ENCODE measurements at regions not wholly inside any gene's neighbourhood (a gene's known extent, or its start where the extent isn't known, plus 50 kb on each side); places are given as distances from the start of the nearest gene placed in this dataset.

GRCh38 chr9:115369322-115369957, 251.5 kb upstream of the TNC start:
- no peak overlapping the region for H3K27ac ChIP-seq (ENCODE audit: low read depth, low read length)
- H3K36me3 ChIP-seq (ENCODE audit: insufficient read depth, low read length) = no peaks in the 10 kb centered on the region
- H3K4me3 ChIP-seq (ENCODE audit: low read length) = no peak overlapping the region
- H3K9me3 ChIP-seq (ENCODE audit: insufficient read depth, low read depth, low read length) = no peaks in the 10 kb centered on the region
- H3K27me3 ChIP-seq (ENCODE audit: insufficient read depth, low read length) = no peaks in the 10 kb centered on the region
- no peak overlapping the region for H3K9ac ChIP-seq (ENCODE audit: low read depth, low read length)
- no peaks in the 10 kb centered on the region for H3K4me1 ChIP-seq (ENCODE audit: insufficient read depth, low read length)
- 92% methylated on average over 5 of the region's 5 CpGs for WGBS

GRCh38 chr9:115373000-115373709, 255.2 kb upstream of the TNC start:
- H3K27ac ChIP-seq (ENCODE audit: low read depth, low read length) = no peak overlapping the region
- 85% methylated on average over 6 of the region's 6 CpGs for WGBS
- H3K27me3 ChIP-seq (ENCODE audit: insufficient read depth, low read length) = no peaks in the 10 kb centered on the region
- H3K4me3 ChIP-seq (ENCODE audit: low read length) = no peak overlapping the region
- H3K9ac ChIP-seq (ENCODE audit: low read depth, low read length) = no peak overlapping the region
- no peaks in the 10 kb centered on the region for H3K9me3 ChIP-seq (ENCODE audit: insufficient read depth, low read depth, low read length)
- no peaks in the 10 kb centered on the region for H3K36me3 ChIP-seq (ENCODE audit: insufficient read depth, low read length)
- H3K4me1 ChIP-seq (ENCODE audit: insufficient read depth, low read length) = no peaks in the 10 kb centered on the region

GRCh38 chr9:115373710-115374045, 255.7 kb upstream of the TNC start:
- H3K27ac ChIP-seq (ENCODE audit: low read depth, low read length) = peak overlapping the region; percentile 21; the same call in 1 of the 2 replicates
- H3K36me3 ChIP-seq (ENCODE audit: insufficient read depth, low read length) = no peaks in the 10 kb centered on the region
- H3K4me3 ChIP-seq (ENCODE audit: low read length) = no peak overlapping the region
- H3K9ac ChIP-seq (ENCODE audit: low read depth, low read length) = no peak overlapping the region
- no peaks in the 10 kb centered on the region for H3K4me1 ChIP-seq (ENCODE audit: insufficient read depth, low read length)
- no peaks in the 10 kb centered on the region for H3K9me3 ChIP-seq (ENCODE audit: insufficient read depth, low read depth, low read length)
- no peaks in the 10 kb centered on the region for H3K27me3 ChIP-seq (ENCODE audit: insufficient read depth, low read length)

DNA sequence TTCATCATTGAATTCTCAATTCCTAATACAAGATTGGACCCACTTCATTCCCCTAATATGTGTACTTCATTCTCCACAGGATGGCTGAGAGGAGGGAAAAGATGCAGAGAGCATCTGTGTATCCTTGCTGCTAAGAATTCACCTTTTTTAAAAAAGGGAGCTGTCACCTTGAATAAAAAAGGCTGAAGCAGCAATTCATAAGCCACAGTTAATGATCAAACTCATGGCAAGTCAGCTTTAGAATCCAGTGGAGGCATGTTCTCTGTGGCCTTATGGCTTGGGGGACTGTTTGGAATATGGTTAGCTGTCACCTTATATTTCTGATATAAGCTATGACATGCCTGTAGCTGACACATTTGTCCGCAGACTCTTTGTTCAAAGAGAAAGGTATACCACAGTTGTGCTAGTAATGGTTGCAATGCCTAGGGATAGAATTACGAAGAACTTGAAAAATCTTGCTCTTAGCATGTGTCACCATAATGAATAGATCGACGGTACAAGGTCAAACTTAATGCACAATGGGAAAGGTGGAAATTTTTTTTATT, 256.8 kb upstream of the TNC start:
- no peak overlapping the region for H3K27ac ChIP-seq (ENCODE audit: low read depth, low read length)
- no peaks in the 10 kb centered on the region for H3K4me1 ChIP-seq (ENCODE audit: insufficient read depth, low read length)
- no peak overlapping the region for H3K9ac ChIP-seq (ENCODE audit: low read depth, low read length)
- no peaks in the 10 kb centered on the region for H3K27me3 ChIP-seq (ENCODE audit: insufficient read depth, low read length)
- 98% methylated on average over 4 of the region's 4 CpGs for WGBS
- no peaks in the 10 kb centered on the region for H3K9me3 ChIP-seq (ENCODE audit: insufficient read depth, low read depth, low read length)
- no peak overlapping the region for H3K4me3 ChIP-seq (ENCODE audit: low read length)
- H3K36me3 ChIP-seq (ENCODE audit: insufficient read depth, low read length) = no peaks in the 10 kb centered on the region

DNA sequence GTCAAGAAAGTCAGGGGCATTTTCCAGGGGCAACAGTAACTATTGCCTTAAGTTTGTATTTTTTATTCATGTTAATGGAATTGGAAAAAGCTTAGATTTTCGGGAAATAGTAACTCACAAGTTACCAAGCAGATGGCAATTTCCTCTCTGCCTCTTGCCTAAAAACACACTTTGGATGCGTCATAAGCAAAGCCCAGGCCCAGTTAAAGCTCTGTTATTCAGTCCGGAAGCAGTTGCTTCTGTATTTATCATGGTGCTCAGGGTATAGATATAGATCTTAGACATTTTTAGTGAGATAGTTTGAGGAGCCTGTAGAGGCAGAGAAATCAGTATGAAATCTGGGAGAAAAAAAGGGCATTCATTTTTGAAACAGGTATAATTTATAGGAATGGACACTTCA, 260.3 kb upstream of the TNC start:
- Histone ChIP-seq H3K4me3 (ENCODE audit: low read length) (no peak overlapping the region), H3K27ac (ENCODE audit: low read depth, low read length) (no peak overlapping the region), H3K36me3 (ENCODE audit: insufficient read depth, low read length) (no peaks in the 10 kb centered on the region), H3K27me3 (ENCODE audit: insufficient read depth, low read length) (no peaks in the 10 kb centered on the region), H3K4me1 (ENCODE audit: insufficient read depth, low read length) (no peaks in the 10 kb centered on the region), H3K9me3 (ENCODE audit: insufficient read depth, low read depth, low read length) (peaks cover 13% of the 10 kb centered on the region; the same call in 1 of the 2 replicates), H3K9ac (ENCODE audit: low read depth, low read length) (no peak overlapping the region)
- WGBS = over 99% methylated on average over 3 of the region's 3 CpGs

DNA sequence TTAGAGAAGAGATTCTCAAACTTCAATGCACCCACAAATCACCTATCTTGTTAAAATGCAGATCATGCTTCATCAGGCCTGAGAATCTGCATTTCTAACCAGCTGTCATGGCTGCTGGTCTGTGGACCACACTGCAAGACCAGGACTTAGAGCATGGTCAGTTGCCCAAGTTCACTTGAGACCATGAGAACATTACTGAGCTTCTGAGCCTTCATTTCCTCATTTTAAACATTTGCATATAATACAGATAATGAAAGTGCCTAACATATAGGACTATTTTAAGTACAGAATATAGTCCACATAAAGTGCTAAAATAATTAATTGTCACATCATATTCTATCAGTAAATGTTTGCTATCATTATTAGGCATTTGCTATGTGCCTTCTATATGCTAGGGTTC, 260.8 kb upstream of the TNC start:
- no peaks in the 10 kb centered on the region for H3K27me3 ChIP-seq (ENCODE audit: insufficient read depth, low read length)

DNA sequence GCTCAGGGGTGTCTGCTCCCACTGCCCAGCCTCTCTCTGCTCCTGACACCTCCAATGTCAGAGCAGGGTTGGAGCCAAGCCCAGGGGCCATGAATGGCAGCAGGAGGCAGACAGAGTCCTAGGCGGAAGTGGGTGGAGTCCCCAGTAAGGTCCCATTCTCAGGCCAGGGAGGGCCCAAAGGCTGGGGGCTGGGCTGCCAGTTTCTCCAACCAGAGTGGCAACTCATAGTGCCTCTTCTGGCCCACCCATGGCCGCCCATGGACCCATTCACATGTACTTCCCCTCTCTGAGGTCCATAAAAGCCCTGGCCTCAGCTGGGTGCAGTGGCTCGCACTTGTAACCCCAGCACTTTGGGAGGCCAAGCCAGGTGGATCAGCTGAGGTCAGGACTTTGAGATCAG, 261.8 kb upstream of the TNC start:
- Histone ChIP-seq H3K4me3 (ENCODE audit: low read length) (no peak overlapping the region), H3K9ac (ENCODE audit: low read depth, low read length) (no peak overlapping the region), H3K9me3 (ENCODE audit: insufficient read depth, low read depth, low read length) (peaks cover 19% of the 10 kb centered on the region; the same call in 1 of the 2 replicates), H3K27ac (ENCODE audit: low read depth, low read length) (no peak overlapping the region), H3K36me3 (ENCODE audit: insufficient read depth, low read length) (no peaks in the 10 kb centered on the region), H3K4me1 (ENCODE audit: insufficient read depth, low read length) (no peaks in the 10 kb centered on the region), H3K27me3 (ENCODE audit: insufficient read depth, low read length) (no peaks in the 10 kb centered on the region)
- WGBS = 92% methylated on average over 3 of the region's 3 CpGs

More for the DNA sequence above, 260.8 kb upstream of the TNC start:
- Histone ChIP-seq H3K27ac (ENCODE audit: low read depth, low read length) (no peak overlapping the region), H3K9me3 (ENCODE audit: insufficient read depth, low read depth, low read length) (peaks cover 16% of the 10 kb centered on the region; the same call in 1 of the 2 replicates), H3K4me3 (ENCODE audit: low read length) (no peak overlapping the region), H3K36me3 (ENCODE audit: insufficient read depth, low read length) (no peaks in the 10 kb centered on the region), H3K9ac (ENCODE audit: low read depth, low read length) (no peak overlapping the region), H3K4me1 (ENCODE audit: insufficient read depth, low read length) (no peaks in the 10 kb centered on the region)

DNA sequence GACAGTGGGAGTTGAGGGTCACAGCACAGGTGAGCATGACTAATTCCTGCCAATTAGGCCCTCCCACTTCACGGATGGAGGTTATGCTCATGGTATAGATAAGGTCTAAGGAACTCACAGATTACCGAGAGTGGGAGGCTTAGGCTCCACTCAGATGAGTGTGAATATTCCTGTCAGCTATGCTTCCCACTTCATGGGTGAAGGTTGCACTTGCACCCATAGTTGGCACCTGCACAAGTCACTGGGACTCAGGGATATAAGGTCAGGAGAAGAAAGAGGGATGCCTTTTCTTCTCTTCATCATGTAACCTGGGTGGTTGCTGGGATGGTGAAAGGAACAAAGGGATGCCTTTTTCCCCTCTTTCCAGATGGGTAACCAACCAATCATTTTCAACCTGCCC, 264.9 kb upstream of the TNC start:
- Histone ChIP-seq H3K36me3 (ENCODE audit: insufficient read depth, low read length) (no peaks in the 10 kb centered on the region), H3K4me1 (ENCODE audit: insufficient read depth, low read length) (no peaks in the 10 kb centered on the region), H3K27me3 (ENCODE audit: insufficient read depth, low read length) (no peaks in the 10 kb centered on the region), H3K9me3 (ENCODE audit: insufficient read depth, low read depth, low read length) (peaks cover 19% of the 10 kb centered on the region; the same call in 1 of the 2 replicates), H3K9ac (ENCODE audit: low read depth, low read length) (no peak overlapping the region), H3K27ac (ENCODE audit: low read depth, low read length) (no peak overlapping the region), H3K4me3 (ENCODE audit: low read length) (no peak overlapping the region)
- WGBS = 96% methylated on average over 2 of the region's 2 CpGs

GRCh38 chr9:115385383-115386122, 267.6 kb upstream of the TNC start:
- no peak overlapping the region for H3K27ac ChIP-seq (ENCODE audit: low read depth, low read length)
- no peaks in the 10 kb centered on the region for H3K36me3 ChIP-seq (ENCODE audit: insufficient read depth, low read length)
- H3K4me1 ChIP-seq (ENCODE audit: insufficient read depth, low read length) = no peaks in the 10 kb centered on the region
- H3K4me3 ChIP-seq (ENCODE audit: low read length) = no peak overlapping the region
- 94% methylated on average over 17 of the region's 18 CpGs for WGBS
- peaks cover 19% of the 10 kb centered on the region; the same call in 1 of the 2 replicates for H3K9me3 ChIP-seq (ENCODE audit: insufficient read depth, low read depth, low read length)
- no peak overlapping the region for H3K9ac ChIP-seq (ENCODE audit: low read depth, low read length)
- no peaks in the 10 kb centered on the region for H3K27me3 ChIP-seq (ENCODE audit: insufficient read depth, low read length)

DNA sequence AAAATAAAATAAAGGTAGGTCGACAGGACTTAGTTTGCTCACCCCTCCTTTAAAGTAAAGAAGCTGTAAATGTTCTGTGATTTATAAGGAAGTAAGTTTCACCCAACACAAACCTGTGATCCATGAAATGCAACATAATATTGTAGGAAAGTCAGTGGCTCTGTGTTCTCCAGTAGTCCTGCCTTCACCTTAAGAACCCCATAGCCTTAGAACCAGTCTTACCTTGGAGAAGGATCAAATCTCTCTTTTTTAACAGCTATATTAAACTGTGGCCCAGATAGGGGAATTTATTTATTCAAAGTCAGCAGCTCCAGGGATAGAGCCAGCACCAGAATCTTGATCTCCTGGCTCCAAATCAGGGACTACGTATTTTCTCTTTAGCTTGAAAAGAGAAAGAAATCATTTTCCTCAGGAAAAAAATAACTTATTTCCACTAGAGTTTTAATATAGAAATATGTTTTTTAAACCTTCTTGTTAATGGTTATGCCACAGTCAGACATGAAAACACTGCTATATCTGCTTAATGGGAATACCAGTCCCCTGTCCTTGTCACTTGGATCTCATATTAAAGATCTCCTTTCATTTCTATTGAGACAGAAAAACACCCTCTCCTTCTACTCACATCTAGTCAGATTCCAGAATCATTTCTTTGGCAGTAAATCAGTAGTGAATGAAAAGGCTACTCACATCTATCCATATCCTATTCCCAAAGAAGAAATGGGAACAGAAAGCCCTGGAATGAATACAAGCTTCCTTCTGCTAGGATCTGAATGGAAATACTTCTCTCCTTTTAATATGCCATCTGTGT, 269.2 kb upstream of the TNC start:
- Histone ChIP-seq H3K27ac (ENCODE audit: low read depth, low read length) (no peak overlapping the region), H3K9me3 (ENCODE audit: insufficient read depth, low read depth, low read length) (peaks cover 16% of the 10 kb centered on the region; the same call in 1 of the 2 replicates), H3K4me1 (ENCODE audit: insufficient read depth, low read length) (no peaks in the 10 kb centered on the region), H3K27me3 (ENCODE audit: insufficient read depth, low read length) (no peaks in the 10 kb centered on the region), H3K9ac (ENCODE audit: low read depth, low read length) (no peak overlapping the region), H3K36me3 (ENCODE audit: insufficient read depth, low read length) (no peaks in the 10 kb centered on the region), H3K4me3 (ENCODE audit: low read length) (no peak overlapping the region)
- 0% methylated on average over 1 of the region's 2 CpGs for WGBS
